H54 (cell line): ENCODE measurements at regions not wholly inside any gene's neighbourhood (a gene's known extent, or its start where the extent isn't known, plus 50 kb on each side); places are given as distances from the start of the nearest gene placed in this dataset.

Experiments used
- DNase-seq: peaks from one replicate; pipeline ENCODE4 v3.0.0; 2011; ENCODE audit warnings: low spot score, mixed read lengths; ENCODE audit not compliant: insufficient read length
- FAIRE-seq: peaks from 3 replicates; lab custom pipeline; 2011; peaks lifted over from hg19 to GRCh38; lab: Jason Lieb, UNC
- POLR2A ChIP-seq: IDR thresholded peaks from 2 replicates; pipeline ENCODE4 v1.6.1; 2011; ENCODE audit warnings: low read depth, mild to moderate bottlenecking, low read length

GRCh38 chr16:59733321-59733720 lies 999.2 kb upstream of the GOT2 start:
- no peak for DNase-seq
- FAIRE-seq, result no peak
- TF ChIP-seq POLR2A, result no peak

GRCh38 chr16:59729613-59730012 lies 995.5 kb upstream of the GOT2 start:
- DNase-seq (no peak), FAIRE-seq (no peak)
- TF ChIP-seq POLR2A, result no peak

- FAIRE-seq (no peak), DNase-seq (no peak)
- no peak for TF ChIP-seq POLR2A
Observed at GRCh38 chr16:59719121-59719520, 985.0 kb upstream of the GOT2 start.

GRCh38 chr16:59707436-59708226 lies 973.5 kb upstream of the GOT2 start:
- DNase-seq, result no peak
- TF ChIP-seq POLR2A, result no peak
- no peak for FAIRE-seq

GRCh38 chr16:59701963-59702930 lies 968.1 kb upstream of the GOT2 start:
- DNase-seq (no peak), FAIRE-seq (no peak)
- TF ChIP-seq POLR2A, result no peak

GRCh38 chr16:59699786-59700185 lies 965.7 kb upstream of the GOT2 start:
- FAIRE-seq, result no peak
- DNase-seq, result no peak
- no peak for TF ChIP-seq POLR2A

GRCh38 chr16:59698346-59699020 lies 964.4 kb upstream of the GOT2 start:
- DNase-seq (no peak), FAIRE-seq (no peak)
- no peak for TF ChIP-seq POLR2A

- TF ChIP-seq POLR2A, result no peak
- DNase-seq (no peak), FAIRE-seq (no peak)
Observed at GRCh38 chr16:59697761-59698160, 963.6 kb upstream of the GOT2 start.

GRCh38 chr16:59697236-59697635 lies 963.1 kb upstream of the GOT2 start:
- FAIRE-seq, result no peak
- no peak for TF ChIP-seq POLR2A
- DNase-seq, result no peak

- TF ChIP-seq POLR2A, result no peak
- FAIRE-seq (no peak), DNase-seq (no peak)
Observed at GRCh38 chr16:59696495-59696894, 962.4 kb upstream of the GOT2 start.

GRCh38 chr16:59690216-59690615 lies 956.1 kb upstream of the GOT2 start:
- DNase-seq, result no peak
- FAIRE-seq, result no peak
- TF ChIP-seq POLR2A, result no peak

- DNase-seq, result no peak
- no peak for FAIRE-seq
- TF ChIP-seq POLR2A, result no peak
Observed at GRCh38 chr16:59688006-59688405, 953.9 kb upstream of the GOT2 start.

GRCh38 chr16:59686405-59686804 lies 952.3 kb upstream of the GOT2 start:
- no peak for TF ChIP-seq POLR2A
- DNase-seq, result no peak

GRCh38 chr16:59684911-59685310 lies 950.8 kb upstream of the GOT2 start:
- DNase-seq (no peak), FAIRE-seq (no peak)
- TF ChIP-seq POLR2A, result no peak

More at GRCh38 chr16:59686405-59686804, 952.3 kb upstream of the GOT2 start:
- FAIRE-seq, result no peak
